ENCODE measurements at regions not wholly inside any gene's neighbourhood (a gene's known extent, or its start where the extent isn't known, plus 50 kb on each side); places are given as distances from the start of the nearest gene placed in this dataset.
A peak's percentile ranks its signal among the peaks of the same experiment; 100 is the strongest.
"Not testable (repeated sequence)": the region's sequence is repeated elsewhere in the genome, so short reads cannot be mapped to it uniquely, and the experiment has no call there.

DNA sequence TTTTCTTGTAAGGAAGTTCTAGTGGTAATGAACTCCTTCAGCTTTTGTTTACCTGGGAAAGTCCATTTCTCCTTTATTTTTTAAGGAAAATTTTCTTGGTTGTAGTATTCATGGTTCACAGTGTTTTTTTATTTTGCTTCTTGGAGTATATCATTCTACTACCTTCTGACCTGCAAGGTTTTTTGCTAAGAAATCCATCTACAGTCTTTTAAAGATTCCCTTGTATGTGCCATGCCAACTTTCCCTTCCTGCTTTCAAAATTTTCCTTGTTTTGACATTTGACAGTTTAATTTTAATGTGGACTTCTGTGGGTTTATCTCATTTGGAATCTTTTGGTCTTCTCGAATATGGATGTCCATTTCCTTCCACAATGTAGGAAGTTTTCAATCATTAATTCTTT, 855.6 kb downstream of the TBC1D32 start:
- DNase-seq = no peak

DNA sequence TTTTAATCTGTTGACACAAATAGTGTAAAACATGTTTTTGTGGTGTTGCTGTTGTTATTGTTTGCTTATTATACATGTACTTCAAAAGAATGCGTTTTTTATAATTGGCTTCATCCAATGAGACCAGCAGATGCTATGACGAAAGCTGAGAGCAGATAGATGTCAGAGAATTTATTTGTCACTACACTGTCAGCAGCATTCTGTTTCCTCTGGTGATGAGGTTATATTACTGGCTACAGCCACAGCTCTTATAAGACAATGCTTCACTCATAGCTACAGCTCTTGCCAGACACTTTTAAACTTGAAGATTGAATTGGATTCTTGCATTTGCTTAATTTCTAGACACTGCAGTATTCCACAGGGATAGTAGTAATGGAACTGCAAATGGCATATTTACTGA, 860.5 kb downstream of the TBC1D32 start:
- no peak for DNase-seq

DNA sequence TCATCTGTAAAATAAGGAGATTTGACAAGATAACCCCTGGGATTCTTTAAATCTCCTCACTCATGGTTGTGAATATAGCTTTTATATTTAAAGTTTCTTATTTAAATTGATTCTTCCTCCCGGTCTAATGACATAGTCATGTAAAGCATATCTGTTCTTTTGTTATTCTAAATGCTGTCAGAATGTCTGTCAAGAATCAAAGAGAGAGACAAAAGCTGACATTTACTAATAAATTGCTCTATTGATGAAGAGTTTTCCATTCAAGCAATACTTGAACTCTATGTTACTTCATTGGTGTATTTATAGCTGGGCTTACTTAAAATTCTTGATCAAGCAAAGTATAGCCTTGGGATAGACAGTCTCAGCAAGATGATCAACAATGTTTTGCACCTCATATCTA, 865.8 kb downstream of the TBC1D32 start:
- DNase-seq = no peak

DNA sequence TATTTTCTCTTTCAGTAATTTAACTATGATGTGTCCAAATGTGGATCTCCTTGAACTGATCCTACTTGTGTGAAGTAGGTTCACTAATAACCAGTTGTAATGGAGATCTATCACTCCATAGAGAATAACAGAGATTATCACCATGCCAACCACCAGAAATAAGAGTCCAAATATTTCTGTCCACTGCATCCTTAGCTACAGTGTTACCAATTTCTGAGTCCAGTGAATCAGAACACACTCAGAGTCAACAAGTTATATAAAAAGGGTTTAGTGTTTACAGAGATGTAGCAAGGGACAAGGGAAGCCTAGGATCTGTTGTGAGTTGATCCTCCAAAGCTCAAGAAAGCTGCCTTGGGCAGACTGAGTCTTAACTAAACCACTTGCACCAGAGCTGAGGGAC, 882.8 kb downstream of the TBC1D32 start:
- no peak for DNase-seq

DNA sequence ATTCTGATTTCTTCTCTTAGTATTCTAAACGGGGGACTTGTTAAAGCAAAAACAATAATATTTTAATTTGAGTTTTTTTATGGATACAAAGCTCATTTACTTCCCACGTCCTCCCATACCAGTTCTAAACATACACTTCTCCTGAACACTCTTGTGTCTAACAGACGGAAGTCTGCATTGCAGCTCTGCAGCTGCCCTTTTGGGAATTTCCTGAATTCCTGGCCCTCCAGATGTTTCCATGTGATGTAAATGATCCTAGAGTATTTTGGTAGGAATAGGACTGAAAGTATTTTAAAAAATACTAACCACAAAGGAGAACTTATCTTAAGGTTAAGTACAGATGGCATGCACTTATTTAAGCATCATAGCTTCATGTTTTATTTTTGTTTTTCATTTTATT, 886.7 kb downstream of the TBC1D32 start:
- DNase-seq = no peak

DNA sequence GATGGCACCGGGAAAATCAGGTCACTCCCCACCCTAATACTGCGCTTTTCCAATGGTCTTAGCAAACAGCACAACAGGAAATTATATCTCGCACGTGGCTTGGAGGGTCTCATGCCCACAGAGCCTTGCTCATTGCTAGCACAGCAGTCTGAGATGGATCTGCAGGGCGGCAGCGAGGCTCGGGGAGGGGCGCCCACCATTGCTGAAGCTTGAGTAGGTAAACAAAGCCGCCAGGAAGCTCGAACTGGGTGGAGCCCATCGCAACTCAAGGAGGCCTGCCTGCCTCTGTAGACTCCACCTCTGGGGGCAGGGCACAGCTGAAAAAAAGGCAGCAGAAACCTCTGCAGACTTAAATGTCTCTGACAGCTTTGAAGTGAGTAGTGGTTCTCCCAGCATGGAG, 901.4 kb downstream of the TBC1D32 start:
- DNase-seq = not testable (repeated sequence)

DNA sequence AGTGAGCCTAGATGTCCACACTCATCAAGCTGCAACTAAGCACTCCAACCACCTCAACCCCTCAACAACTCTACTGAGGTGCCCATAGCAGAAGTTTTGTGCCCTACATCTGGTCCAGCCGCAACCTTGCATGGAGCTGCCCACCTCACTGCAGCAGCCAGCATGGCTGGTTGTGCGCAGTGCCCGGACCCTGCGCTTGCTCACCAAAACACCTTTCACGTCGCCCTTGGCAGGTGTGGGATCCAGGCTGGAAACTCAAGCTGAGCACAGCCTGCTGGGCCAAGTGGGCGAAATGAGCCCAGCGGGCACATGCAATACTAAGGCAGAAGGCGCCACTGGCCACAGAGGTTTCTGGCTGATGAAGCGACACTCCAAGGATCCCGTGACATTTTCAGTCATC, 902.4 kb downstream of the TBC1D32 start:
- DNase-seq = no peak

DNA sequence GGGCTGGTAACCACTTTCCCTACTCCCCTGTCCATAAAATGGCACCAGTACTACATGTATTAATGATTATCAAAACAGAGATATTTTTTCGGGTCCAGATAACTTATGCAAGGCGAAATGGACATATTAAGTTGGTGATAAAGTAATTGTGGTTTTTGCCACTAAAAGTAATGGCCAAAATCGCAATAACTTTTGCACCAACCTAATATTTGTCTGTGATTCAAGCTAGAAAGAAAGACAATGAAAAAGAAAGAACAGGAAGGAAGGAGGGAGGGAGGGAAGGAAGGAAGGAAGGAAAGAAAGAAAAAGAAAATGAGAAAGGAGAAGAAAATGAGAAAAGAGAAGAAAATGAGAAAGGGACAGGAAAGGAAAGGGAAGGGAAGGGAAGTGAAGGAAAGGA, 922.9 kb downstream of the TBC1D32 start:
- no peak for DNase-seq

DNA sequence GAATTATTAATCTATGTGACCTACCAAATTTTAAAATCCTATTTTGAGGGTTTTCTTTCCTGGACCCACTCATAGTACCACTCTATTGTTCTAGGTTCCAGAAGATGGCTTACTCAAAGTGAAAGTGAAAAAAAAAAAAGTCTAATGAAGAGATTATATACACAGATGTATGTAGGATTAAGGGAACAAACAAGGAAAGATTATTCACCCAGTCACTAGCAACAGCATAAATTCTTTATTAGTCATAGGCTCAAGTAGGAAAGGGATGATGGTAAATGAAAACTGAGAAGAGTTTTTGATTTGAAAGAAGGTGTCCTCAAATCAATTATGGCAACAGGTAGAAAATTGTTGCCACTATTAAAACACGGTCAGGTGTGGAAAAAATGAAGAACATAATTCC, 923.7 kb downstream of the TBC1D32 start:
- no peak for DNase-seq

DNA sequence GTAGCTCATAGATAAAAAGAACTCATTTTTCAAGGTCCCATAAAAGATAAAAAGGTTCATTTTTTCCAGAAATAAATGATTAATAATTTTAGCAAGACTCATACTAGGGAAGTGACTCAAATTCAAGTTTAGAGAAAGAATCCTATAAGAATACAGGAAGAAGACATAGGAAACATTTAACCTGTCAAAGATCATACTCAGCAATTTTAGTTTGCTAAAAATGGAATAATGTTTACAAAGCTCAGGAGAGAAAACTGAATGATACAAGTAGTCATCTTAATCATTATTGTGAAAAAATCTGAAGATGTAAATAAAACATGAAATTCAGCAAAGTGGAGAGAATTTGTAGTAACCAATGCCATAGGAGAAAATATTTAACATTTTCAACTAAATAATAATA, 926.6 kb downstream of the TBC1D32 start:
- no peak for DNase-seq

DNA sequence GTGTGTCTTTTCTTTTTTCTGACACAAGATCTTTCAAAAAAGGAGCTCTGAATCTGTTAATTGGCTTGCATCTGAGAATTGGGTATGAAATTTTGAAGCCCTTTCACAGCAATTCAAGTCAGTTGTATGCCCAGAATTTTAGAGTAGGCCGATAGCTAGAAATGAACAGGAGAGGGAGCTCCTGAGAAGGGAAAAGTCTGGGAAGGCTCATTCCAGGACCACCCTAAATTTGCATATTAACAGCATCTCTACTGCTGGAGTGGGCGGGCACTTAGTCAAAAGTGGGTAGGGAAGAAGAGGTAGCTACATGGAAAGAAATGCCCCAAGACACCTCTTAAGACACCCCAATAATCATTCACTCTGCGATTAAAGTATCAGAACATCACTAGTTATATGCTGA, 928.3 kb downstream of the TBC1D32 start:
- DNase-seq = no peak

DNA sequence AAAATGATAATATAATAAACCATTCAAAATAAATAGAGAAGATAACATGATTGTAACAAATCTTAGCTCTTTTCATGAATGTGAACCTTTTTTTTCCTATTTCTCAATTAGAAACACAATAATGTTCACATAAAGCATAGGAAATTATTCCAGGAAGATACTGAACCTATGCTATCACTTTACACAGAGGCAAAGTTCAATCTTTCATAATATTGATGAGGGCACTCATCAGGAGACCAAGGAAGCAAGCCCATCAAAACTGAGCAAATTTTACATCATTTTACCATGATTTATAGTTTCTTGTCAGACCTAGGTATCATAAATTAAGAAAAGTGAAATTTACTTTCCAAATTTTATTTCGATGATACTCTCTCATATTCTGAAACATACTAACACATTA, 938.5 kb downstream of the TBC1D32 start:
- no peak for DNase-seq

DNA sequence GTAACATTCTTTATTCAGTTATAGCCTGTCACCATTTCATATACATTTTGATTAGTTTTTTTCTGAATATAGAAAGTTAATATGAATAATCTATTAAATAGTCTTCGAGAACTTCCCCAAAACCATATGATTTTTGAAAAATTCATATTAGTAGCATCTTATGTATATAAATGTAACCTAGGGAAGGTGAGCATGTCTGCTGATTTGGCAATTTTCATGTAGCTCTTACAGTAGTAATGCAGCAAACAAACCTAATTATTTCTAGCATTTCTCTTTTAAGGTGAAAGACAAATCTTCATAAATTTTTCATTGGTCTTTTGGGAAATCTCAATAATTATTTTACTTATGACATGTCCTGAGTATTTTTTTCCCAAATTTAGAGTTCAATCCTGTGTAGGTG, 939.0 kb downstream of the TBC1D32 start:
- no peak for DNase-seq

DNA sequence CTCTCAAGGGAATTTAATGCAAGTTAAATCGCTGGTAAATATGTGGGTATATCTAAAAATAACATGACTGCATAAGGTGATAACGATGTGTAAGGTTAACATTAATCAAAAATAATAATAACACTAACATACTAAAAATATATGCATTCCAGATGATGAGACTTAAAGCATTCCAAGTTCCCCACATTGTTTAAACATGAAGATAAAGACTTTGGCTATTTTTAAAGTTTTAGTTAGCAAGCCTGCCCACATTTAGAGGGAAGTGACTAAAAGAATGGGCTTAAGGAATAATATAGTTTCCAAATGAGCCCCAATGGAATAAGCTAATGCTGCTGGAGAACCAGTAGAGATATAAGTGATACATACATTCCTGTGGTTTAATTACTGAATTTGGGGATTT, 941.3 kb downstream of the TBC1D32 start:
- no peak for DNase-seq

DNA sequence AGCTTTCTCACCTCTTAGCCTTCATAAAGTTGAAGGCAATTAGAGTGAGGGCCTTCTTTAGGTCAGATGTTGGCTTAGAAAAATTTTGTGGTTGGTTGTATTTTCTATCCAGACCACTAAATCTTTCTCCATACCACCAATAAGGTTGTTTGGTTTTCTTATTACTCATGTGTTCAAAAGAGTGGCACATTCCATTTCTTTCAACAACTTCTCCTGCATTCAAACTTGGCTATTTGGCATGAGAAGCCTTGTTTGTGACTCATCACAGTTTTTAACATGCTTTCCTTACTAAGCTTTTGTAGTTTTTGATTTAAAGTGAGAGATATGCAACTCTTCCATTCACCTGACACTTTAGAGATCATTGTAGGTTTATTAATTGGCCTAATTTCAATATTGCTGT, 949.6 kb downstream of the TBC1D32 start:
- DNase-seq = no peak

DNA sequence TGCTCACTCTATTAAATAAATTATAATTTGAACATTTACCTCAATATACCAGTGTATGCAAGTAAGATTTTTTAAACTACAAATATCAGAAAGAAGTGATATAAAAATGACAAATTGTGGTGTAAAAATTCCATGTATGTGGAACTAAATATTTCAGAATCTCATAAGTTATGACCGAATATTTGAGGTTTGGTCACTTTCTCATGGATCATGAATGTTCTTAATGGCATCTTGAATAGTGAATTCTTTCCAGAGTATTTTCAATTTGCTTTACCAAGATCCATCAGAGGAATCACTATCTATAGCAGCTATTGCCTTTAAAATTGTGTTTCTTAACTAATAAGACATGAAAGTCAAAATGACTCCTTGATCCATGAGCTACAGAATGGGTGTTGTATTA, 950.6 kb downstream of the TBC1D32 start:
- no peak for DNase-seq

DNA sequence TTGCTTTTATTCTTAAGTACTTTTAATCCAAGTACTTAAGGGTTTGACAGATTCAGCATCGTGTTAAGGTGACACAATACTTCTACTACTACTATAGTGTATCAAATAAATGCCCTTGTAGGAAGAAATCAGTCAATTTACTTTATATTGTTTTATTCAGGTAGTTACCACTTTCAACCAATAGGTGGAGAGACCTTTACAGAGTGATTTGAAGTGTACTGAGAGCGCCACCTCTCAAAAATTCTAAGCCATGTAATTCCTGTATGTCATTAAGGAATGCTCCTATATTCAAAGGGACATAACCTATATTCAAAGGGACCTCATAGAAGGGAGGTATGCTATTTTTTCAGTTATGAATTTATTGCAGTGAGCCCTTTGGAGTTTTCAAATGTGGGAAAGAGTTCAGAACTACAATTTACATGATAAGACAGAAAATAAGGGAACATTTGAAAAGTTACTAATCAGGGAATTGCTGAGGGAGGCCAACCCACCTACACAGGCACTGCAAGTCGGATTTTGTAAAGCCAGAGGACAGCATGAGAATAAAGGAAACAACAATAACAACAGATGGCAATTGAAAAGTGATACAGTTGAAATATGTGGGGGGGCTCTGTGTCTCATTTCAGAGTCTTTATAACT, 955.6 kb downstream of the TBC1D32 start:
- DNase-seq = peak; percentile 56 to 60

DNA sequence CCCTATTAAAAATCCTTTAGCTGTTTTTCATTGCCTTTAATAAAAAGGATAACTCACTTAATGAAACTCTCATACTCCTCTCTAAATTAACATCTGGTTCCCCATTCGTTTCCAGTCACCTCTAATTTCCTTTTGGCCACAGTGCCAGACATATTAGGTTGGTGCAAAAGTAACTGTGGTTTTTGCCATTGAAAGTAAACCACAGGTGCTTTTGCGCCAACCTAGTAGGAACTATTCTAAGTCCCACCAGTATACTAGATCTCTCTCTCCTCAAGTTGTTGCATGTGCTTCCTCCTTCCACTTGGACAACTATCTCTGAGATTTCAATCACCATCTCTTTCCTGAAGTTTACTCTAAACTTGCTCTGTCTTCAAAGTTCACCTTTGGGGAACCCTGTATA, 961.1 kb downstream of the TBC1D32 start:
- no peak for DNase-seq

DNA sequence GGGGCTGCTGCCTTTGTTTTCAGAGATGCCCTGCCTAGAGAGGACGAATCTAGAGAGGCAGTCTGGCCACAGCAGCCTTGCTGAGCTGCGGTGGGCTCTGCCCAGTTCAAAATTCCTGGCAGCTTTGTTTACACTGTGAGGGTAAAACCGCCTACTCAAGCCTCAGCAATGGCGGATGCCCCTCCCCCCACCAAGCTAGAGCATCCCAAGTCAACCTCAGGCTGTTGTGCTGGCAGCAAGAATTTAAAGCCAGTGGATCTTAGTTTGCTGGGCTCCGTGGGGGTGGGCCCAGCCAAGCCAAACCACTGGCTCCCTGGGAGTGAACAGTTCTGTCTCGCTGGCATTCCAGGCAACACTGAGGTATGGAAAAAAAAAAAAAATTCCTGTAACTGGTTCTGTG, 970.9 kb downstream of the TBC1D32 start:
- DNase-seq = no peak

DNA sequence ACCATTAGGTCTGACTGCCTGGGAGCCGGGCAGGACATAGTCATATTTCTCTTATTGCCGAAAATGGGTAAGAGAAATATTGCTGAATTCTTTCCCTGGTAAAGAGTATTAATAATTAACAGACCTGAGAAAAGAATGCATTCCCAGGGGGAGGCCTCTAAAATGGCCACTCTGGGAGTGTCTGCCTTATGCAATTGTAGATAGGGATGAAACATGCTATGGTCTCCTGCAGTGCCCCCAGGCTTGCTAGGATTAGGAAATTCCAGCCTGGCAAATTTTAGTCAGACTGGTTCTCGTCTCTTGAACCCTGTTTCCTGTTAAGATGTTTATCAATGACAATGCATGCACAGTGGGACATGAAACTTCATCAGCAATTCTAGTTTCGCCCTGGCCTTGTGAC, 975.7 kb downstream of the TBC1D32 start:
- not testable (repeated sequence) for DNase-seq

DNA sequence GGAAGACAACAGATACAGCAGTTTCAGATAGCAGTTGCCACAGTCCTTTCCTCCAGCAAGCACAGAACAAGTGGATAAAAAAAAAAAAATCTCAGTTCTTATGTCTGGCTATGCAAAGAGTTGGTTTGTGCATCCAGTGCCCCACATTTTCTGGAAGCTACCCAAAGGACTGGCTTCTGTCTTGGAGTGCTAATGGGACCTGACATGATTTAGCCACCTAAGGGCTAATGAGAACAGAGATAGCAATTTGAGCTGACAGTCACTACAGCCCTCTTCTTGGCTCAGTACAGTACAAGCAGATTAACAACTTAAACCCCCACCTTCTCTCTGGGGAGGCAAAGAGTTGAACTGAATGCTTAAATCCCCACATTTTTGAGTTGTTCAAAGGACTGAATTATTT, 976.8 kb downstream of the TBC1D32 start:
- DNase-seq = no peak

DNA sequence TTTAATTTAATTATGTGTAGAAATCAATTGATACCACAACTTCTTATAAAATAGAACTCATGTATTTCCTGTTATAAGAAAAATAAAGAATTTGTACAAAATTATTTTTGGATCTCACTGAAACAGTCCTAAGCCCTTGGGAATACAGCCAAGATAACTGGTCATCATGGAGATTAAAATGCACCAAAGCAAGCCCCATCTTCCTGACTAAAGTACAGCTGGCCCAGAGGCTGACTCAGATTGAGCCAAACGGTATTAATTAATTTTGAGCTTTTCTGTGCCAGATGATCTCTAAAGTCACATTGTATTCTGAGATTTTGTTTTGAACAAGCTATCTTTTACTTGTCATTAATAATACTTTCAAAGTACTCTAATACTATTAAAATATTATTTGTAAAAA, 978.5 kb downstream of the TBC1D32 start:
- no peak for DNase-seq

DNA sequence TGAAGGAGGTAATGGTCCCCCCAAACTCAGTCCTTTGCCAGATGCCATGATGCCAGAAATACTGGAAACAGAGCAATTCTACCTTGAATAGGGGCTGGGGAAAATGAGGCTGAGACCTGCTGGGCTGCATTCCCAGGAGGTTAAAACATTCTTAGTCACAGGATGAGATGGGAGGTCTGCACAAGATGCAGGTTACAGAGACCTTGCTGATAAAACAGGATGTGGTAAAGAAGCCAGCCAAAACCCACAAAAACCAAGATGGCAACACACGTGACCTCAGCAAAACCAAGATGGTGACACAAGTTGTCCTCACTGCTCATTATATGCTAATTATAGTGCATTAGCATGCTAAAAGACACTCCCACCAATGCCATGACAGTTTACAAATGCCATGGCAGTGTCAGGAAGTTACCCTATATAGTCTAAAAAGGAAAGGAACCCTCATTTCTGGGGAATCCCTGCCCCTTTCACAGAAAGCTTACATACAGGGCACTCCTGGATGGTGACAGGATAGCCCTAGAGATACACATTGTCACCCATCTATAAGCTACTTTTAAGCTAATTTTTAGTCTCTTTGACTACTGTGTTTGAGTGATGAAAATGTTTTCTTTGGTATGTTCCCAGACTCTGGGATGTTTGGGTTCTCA, 979.7 kb downstream of the TBC1D32 start:
- DNase-seq = no peak

DNA sequence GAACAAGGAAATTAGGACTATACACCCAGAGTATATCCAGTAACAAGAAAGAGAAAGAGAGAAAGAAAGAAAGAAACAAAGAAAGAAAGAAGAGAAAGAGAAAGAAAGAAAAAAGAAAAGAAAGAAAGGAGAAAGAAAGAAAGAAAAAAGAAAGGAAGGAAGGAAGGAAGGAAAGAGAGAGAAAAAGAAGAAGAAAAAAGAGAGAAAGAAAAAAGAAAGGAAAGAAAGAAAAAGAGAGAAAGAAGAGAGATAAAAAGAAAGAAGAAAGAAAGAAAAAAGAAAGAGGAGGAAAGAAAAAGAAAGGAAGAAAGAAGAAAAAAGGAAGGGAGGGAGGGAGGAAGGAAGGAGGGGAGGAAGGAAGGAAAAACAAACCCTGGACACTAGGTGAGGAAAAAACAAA, 981.8 kb downstream of the TBC1D32 start:
- DNase-seq = no peak

DNA sequence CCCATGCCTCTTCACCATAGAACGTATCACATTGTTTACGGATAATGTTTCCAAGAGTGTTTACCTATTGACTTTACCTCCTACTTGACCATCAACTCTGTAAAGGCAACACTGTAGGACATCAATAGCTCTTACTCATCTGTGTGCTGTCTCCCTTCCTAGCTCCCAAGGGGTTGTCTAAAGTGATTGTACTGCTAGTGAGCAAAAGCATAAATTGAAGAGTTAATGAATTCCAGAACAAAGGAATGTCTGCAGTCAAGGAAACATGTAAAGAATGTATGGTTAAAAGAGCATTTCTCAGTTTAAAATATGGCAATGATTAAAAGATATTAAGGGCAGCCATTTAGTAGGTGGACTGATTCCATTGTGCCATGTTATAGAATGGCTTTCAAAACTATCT, 985.4 kb downstream of the TBC1D32 start:
- no peak for DNase-seq
